Stimulated activated CD4-positive, alpha-beta T cell treated with anti-CD3 and anti-CD28 coated beads, Interleukin-15, amount 100 ng/mL, for 1 hour (primary cell): ENCODE measurements at regions not wholly inside any gene's neighbourhood (a gene's known extent, or its start where the extent isn't known, plus 50 kb on each side); places are given as distances from the start of the nearest gene placed in this dataset.

Experiments used
- DNase-seq, 2 donors: peaks; one replicate each; pipeline ENCODE4 v3.0.0-alpha.2; 2020; ENCODE audit warnings: low read depth in 1 of 2, low spot score in 1 of 2

GRCh38 chr12:13769966-13770365, 211.4 kb downstream of the GRIN2B start:
- DNase-seq: no peak

GRCh38 chr12:13769273-13769672, 212.1 kb downstream of the GRIN2B start:
- no peak for DNase-seq

GRCh38 chr12:13764748-13765147, 216.7 kb downstream of the GRIN2B start:
- no peak for DNase-seq

- no peak for DNase-seq
Measured at GRCh38 chr12:13749389-13749788, 232.0 kb downstream of the GRIN2B start.

GRCh38 chr12:13745111-13745860, 236.1 kb downstream of the GRIN2B start:
- no peak for DNase-seq

- DNase-seq: no peak
Measured at GRCh38 chr12:13744561-13744960, 236.8 kb downstream of the GRIN2B start.

GRCh38 chr12:13740149-13740545, 241.3 kb downstream of the GRIN2B start:
- no peak for DNase-seq

- DNase-seq: no peak
Measured at GRCh38 chr12:13735734-13736133, 245.7 kb downstream of the GRIN2B start.

- no peak for DNase-seq
Measured at GRCh38 chr12:13734584-13735152, 246.7 kb downstream of the GRIN2B start.

- DNase-seq: no peak
Measured at GRCh38 chr12:13727707-13728195, 253.7 kb downstream of the GRIN2B start.

GRCh38 chr12:13725049-13725448, 256.4 kb downstream of the GRIN2B start:
- DNase-seq: no peak

GRCh38 chr12:13724136-13724535, 257.3 kb downstream of the GRIN2B start:
- DNase-seq: no peak

GRCh38 chr12:13719986-13720385, 261.4 kb downstream of the GRIN2B start:
- no peak for DNase-seq

- DNase-seq: no peak
Measured at GRCh38 chr12:13718271-13718670, 263.1 kb downstream of the GRIN2B start.

GRCh38 chr12:13716119-13716518, 265.3 kb downstream of the GRIN2B start:
- no peak for DNase-seq

GRCh38 chr12:13713556-13714410, 267.6 kb downstream of the GRIN2B start:
- DNase-seq: no peak

GRCh38 chr12:13707829-13708228, 273.6 kb downstream of the GRIN2B start:
- DNase-seq: no peak

- DNase-seq: no peak
Measured at GRCh38 chr12:13702381-13702780, 279.0 kb downstream of the GRIN2B start.

GRCh38 chr12:13701502-13701901, 279.9 kb downstream of the GRIN2B start:
- DNase-seq: no peak

- DNase-seq: no peak
Measured at GRCh38 chr12:13697973-13698372, 283.4 kb downstream of the GRIN2B start.

- DNase-seq: no peak
Measured at GRCh38 chr12:13695781-13696180, 285.6 kb downstream of the GRIN2B start.

GRCh38 chr12:13692332-13692731, 289.1 kb downstream of the GRIN2B start:
- no peak for DNase-seq
